ENCODE measurements at regions not wholly inside any gene's neighbourhood (a gene's known extent, or its start where the extent isn't known, plus 50 kb on each side); places are given as distances from the start of the nearest gene placed in this dataset.
A peak's percentile ranks its signal among the peaks of the same experiment; 100 is the strongest.

GRCh38 chr12:77619425-77619824 lies 211.3 kb upstream of the NAV3 start:
- DNase-seq, result no peak

GRCh38 chr12:77617818-77618217 lies 212.9 kb upstream of the NAV3 start:
- DNase-seq, result no peak

GRCh38 chr12:77615332-77615731 lies 215.4 kb upstream of the NAV3 start:
- DNase-seq, result peak; percentile 21

GRCh38 chr12:77613411-77613810 lies 217.3 kb upstream of the NAV3 start:
- no peak for DNase-seq

GRCh38 chr12:77610446-77610845 lies 220.2 kb upstream of the NAV3 start:
- no peak for DNase-seq

GRCh38 chr12:77609016-77609415 lies 221.7 kb upstream of the NAV3 start:
- no peak for DNase-seq

- DNase-seq, result no peak
Measured at GRCh38 chr12:77608271-77608824, 222.3 kb upstream of the NAV3 start.

- no peak for DNase-seq
Measured at GRCh38 chr12:77606348-77606747, 224.3 kb upstream of the NAV3 start.

GRCh38 chr12:77603946-77604345 lies 226.7 kb upstream of the NAV3 start:
- no peak for DNase-seq

- DNase-seq, result no peak
Measured at GRCh38 chr12:77601069-77601468, 229.6 kb upstream of the NAV3 start.

- DNase-seq, result no peak
Measured at GRCh38 chr12:77600468-77600843, 230.2 kb upstream of the NAV3 start.

- no peak for DNase-seq
Measured at GRCh38 chr12:77599782-77600467, 230.8 kb upstream of the NAV3 start.

- no peak for DNase-seq
Measured at GRCh38 chr12:77594366-77594765, 236.3 kb upstream of the NAV3 start.

GRCh38 chr12:77592836-77593235 lies 237.9 kb upstream of the NAV3 start:
- no peak for DNase-seq

- DNase-seq, result no peak
Measured at GRCh38 chr12:77591959-77592743, 238.5 kb upstream of the NAV3 start.

- DNase-seq, result no peak
Measured at GRCh38 chr12:77590306-77590705, 240.4 kb upstream of the NAV3 start.

GRCh38 chr12:77584860-77585259 lies 245.8 kb upstream of the NAV3 start:
- DNase-seq, result no peak

- DNase-seq, result no peak
Measured at GRCh38 chr12:77578466-77579220, 252.1 kb upstream of the NAV3 start.

GRCh38 chr12:77577791-77578190 lies 252.9 kb upstream of the NAV3 start:
- DNase-seq, result no peak

- DNase-seq, result no peak
Measured at GRCh38 chr12:77575376-77575919, 255.2 kb upstream of the NAV3 start.

GRCh38 chr12:77572371-77572770 lies 258.3 kb upstream of the NAV3 start:
- no peak for DNase-seq

- no peak for DNase-seq
Measured at GRCh38 chr12:77571768-77572167, 258.9 kb upstream of the NAV3 start.

GRCh38 chr12:77571127-77571526 lies 259.6 kb upstream of the NAV3 start:
- no peak for DNase-seq
